IMR-90 (cell line): ENCODE measurements at regions not wholly inside any gene's neighbourhood (a gene's known extent, or its start where the extent isn't known, plus 50 kb on each side); places are given as distances from the start of the nearest gene placed in this dataset.

ENCODE experiments used
- ATAC-seq: fragments of 200-7000 bp; cut with Tn5 transposase; 2 replicates; pipeline ENCODE4 v1.9.1; 2020; ENCODE audit warnings: low read depth, mild to moderate bottlenecking, moderate library complexity
- BruUV-seq: library from RNA; stranded (reverse); fragments of 400-500 nt; replicated peaks from 2 replicates; lab custom pipeline; 2021; lab: Mats Ljungman, UMichigan
- CTCF ChIA-PET: fragments of 300-600 bp; formaldehyde crosslinking; extraction: SDS; loops from one replicate; lab custom pipeline; 2021; ENCODE audit warnings: antibody characterized with exemption; lab: Yijun Ruan, JAX
- POLR2A ChIA-PET: fragments of 300-600 bp; sonication (Branson Sonifier 250); formaldehyde crosslinking; loops from one replicate; lab custom pipeline; 2022; ENCODE audit warnings: antibody characterized with exemption; ENCODE audit not compliant: unreplicated experiment; lab: Charles Lee
- DNase-seq: peaks from one replicate; pipeline ENCODE4 v3.0.0; 2013
- H2AFZ ChIP-seq: replicated peaks from 2 replicates; pipeline ENCODE3; 2013; ENCODE audit warnings: low read length, mild to moderate bottlenecking; ENCODE audit not compliant: poor library complexity
- H2AK5ac ChIP-seq: 2 replicates; pipeline ENCODE4 v1.6.1; 2013; ENCODE audit warnings: low read depth, low read length, inconsistent platforms
- H2AK9ac ChIP-seq: replicated peaks from 2 replicates; pipeline ENCODE3; 2013; ENCODE audit warnings: mild to moderate bottlenecking, low read depth, low read length, moderate library complexity; ENCODE audit not compliant: poor library complexity
- H2BK120ac ChIP-seq: 2 replicates; pipeline ENCODE4 v1.6.1; 2013; ENCODE audit warnings: low read depth, low read length, inconsistent platforms
- H2BK15ac ChIP-seq: 3 replicates; pipeline ENCODE4 v1.6.1; 2013; ENCODE audit warnings: low read depth, low read length, inconsistent platforms
- H2BK20ac ChIP-seq: 2 replicates; pipeline ENCODE4 v1.6.1; 2013; ENCODE audit warnings: low read depth, mild to moderate bottlenecking, inconsistent platforms, low read length, moderate library complexity
- H2BK5ac ChIP-seq: 2 replicates; pipeline ENCODE4 v1.6.1; 2013; ENCODE audit warnings: mild to moderate bottlenecking, low read depth, low read length, inconsistent platforms; ENCODE audit not compliant: poor library complexity, severe bottlenecking
- H3K14ac ChIP-seq: replicated peaks from 2 replicates; pipeline ENCODE4 v1.6.1; 2013; ENCODE audit warnings: low read depth, low read length, inconsistent platforms
- H3K18ac ChIP-seq: 2 replicates; pipeline ENCODE4 v1.6.1; 2013; ENCODE audit warnings: low read depth, low read length, control low read depth
- H3K23ac ChIP-seq: 2 replicates; pipeline ENCODE4 v1.6.1; 2013; ENCODE audit warnings: low read depth, low read length, inconsistent platforms
- H3K27ac ChIP-seq: 2 replicates; pipeline ENCODE4 v1.5.1; 2013; ENCODE audit warnings: mild to moderate bottlenecking, control low read depth, low read length; ENCODE audit not compliant: insufficient read depth
- H3K27me3 ChIP-seq: 2 replicates; pipeline ENCODE4 v1.6.1; 2013; ENCODE audit warnings: low read length; ENCODE audit not compliant: control insufficient read depth, insufficient read depth
- H3K36me3 ChIP-seq: 2 replicates; pipeline ENCODE4 v1.6.1; 2013; ENCODE audit warnings: low read length, mixed read lengths; ENCODE audit not compliant: control insufficient read depth, insufficient read depth
- H3K4ac ChIP-seq: 2 replicates; pipeline ENCODE4 v1.6.1; 2013; ENCODE audit warnings: low read depth, low read length, inconsistent platforms
- H3K4me1 ChIP-seq: 2 replicates; pipeline ENCODE4 v1.6.1; 2013; ENCODE audit warnings: low read length, mixed read lengths; ENCODE audit not compliant: control insufficient read depth, insufficient read depth
- H3K4me2 ChIP-seq: 2 replicates; pipeline ENCODE4 v1.6.1; 2013; ENCODE audit warnings: low read depth, mild to moderate bottlenecking, control low read depth, low read length, moderate library complexity
- H3K4me3 ChIP-seq: 2 replicates; pipeline ENCODE4 v1.5.1; 2013; ENCODE audit warnings: low read depth, mild to moderate bottlenecking, control low read depth, low read length, moderate library complexity; ENCODE audit not compliant: insufficient read depth
- H3K56ac ChIP-seq: 2 replicates; pipeline ENCODE4 v1.6.1; 2013; ENCODE audit warnings: low read length, inconsistent platforms; ENCODE audit not compliant: insufficient read depth; ENCODE audit errors: extremely low read depth
- H3K79me1 ChIP-seq, 2 experiments: 2 replicates each; pipeline ENCODE4 v1.6.1; 2013; ENCODE audit warnings: low read length in 2 of 2, inconsistent platforms in 1 of 2, low read depth in 1 of 2
- H3K9ac ChIP-seq: 2 replicates; pipeline ENCODE4 v1.6.1; 2013; ENCODE audit warnings: low read depth, low read length, control low read depth
- H3K9me1 ChIP-seq: 2 replicates; pipeline ENCODE4 v1.6.1; 2013; ENCODE audit warnings: low read length, inconsistent platforms; ENCODE audit not compliant: insufficient read depth
- H3K9me3 ChIP-seq: 2 replicates; pipeline ENCODE4 v1.6.1; 2013; ENCODE audit warnings: low read length; ENCODE audit not compliant: control insufficient read depth, insufficient read depth
- H4K20me1 ChIP-seq: 2 replicates; pipeline ENCODE4 v1.6.1; 2013; ENCODE audit warnings: low read length, inconsistent platforms; ENCODE audit not compliant: insufficient read depth
- H4K5ac ChIP-seq: 2 replicates; pipeline ENCODE4 v1.6.1; 2013; ENCODE audit warnings: mild to moderate bottlenecking, low read depth, low read length, control low read depth
- H4K8ac ChIP-seq, 2 experiments: 2 replicates each; pipeline ENCODE4 v1.6.1; 2013; ENCODE audit warnings: low read depth in 2 of 2, low read length in 2 of 2, control low read depth in 1 of 2, inconsistent platforms in 1 of 2
- H4K91ac ChIP-seq: 2 replicates; pipeline ENCODE4 v1.6.1; 2013; ENCODE audit warnings: low read depth, low read length, inconsistent platforms; ENCODE audit not compliant: insufficient read depth
- BHLHE40 ChIP-seq: fragments of 150-350 bp; IDR thresholded peaks from 2 replicates; pipeline ENCODE4 v1.6.1; 2016; ENCODE audit warnings: mild to moderate bottlenecking, low read depth, low read length
- CEBPB ChIP-seq: IDR thresholded peaks from 2 replicates; pipeline ENCODE4 v1.6.1; 2012; ENCODE audit warnings: low read depth, low read length, improper control_type of control experiment
- CHD1 ChIP-seq: IDR thresholded peaks from 2 replicates; pipeline ENCODE4 v1.6.1; 2012; ENCODE audit warnings: low read depth, low read length, improper control_type of control experiment
- MAFK ChIP-seq: IDR thresholded peaks from 2 replicates; pipeline ENCODE4 v1.6.1; 2012; ENCODE audit warnings: low read depth, low read length, improper control_type of control experiment
- MAZ ChIP-seq: IDR thresholded peaks from 2 replicates; pipeline ENCODE4 v1.6.1; 2012; ENCODE audit warnings: low read depth, mild to moderate bottlenecking, low read length, improper control_type of control experiment, moderate library complexity, borderline replicate concordance
- MXI1 ChIP-seq: IDR thresholded peaks from 2 replicates; pipeline ENCODE4 v1.6.1; 2012; ENCODE audit warnings: low read depth, mild to moderate bottlenecking, low read length, moderate library complexity, borderline replicate concordance
- POLR2A ChIP-seq: IDR thresholded peaks from 2 replicates; pipeline ENCODE4 v1.6.1; 2012; ENCODE audit warnings: mild to moderate bottlenecking, low read depth, low read length
- RAD21 ChIP-seq: IDR thresholded peaks from 2 replicates; pipeline ENCODE4 v1.6.1; 2012; ENCODE audit warnings: low read length, improper control_type of control experiment
- RCOR1 ChIP-seq: IDR thresholded peaks from 2 replicates; pipeline ENCODE4 v1.6.1; 2012; ENCODE audit warnings: mild to moderate bottlenecking, low read length, improper control_type of control experiment; ENCODE audit not compliant: insufficient replicate concordance
- RFX5 ChIP-seq: IDR thresholded peaks from 2 replicates; pipeline ENCODE4 v1.8.0; 2012; ENCODE audit warnings: low read depth, mild to moderate bottlenecking, low read length, moderate library complexity
- SMC3 ChIP-seq: fragments of 150-350 bp; IDR thresholded peaks from 2 replicates; pipeline ENCODE4 v1.6.1; 2016; ENCODE audit warnings: low read depth, mild to moderate bottlenecking, antibody characterized with exemption, low read length, moderate library complexity
- USF2 ChIP-seq: fragments of 150-350 bp; IDR thresholded peaks from 2 replicates; pipeline ENCODE4 v1.6.1; 2017; ENCODE audit warnings: mild to moderate bottlenecking, antibody characterized with exemption, low read length, low read depth
- WGBS, 2 experiments: methylation state at CpG; one replicate each; pipeline versions ENCODE4 v1.1.5 to v1.1.7; 2013; ENCODE audit warnings: missing lambda C conversion rate in 2 of 2; ENCODE audit not compliant: insufficient read length in 1 of 2; ENCODE audit errors: extremely low coverage in 2 of 2; 5-methylcytosine and 5-hydroxymethylcytosine counted together
- dilution Hi-C: fragments of 300-500 bp; cut with HindIII; formaldehyde crosslinking; loops from one replicate; pipeline ENCODE4 v1.14.3; 2018; ENCODE audit warnings: low sequenced_read_pairs; ENCODE audit not compliant: unreplicated experiment
- in situ Hi-C: fragments of 300-500 bp; cut with MboI; formaldehyde crosslinking; loops from 3 replicates; pipeline ENCODE4 v1.14.3; 2019; ENCODE audit warnings: low sequenced_read_pairs, inconsistent platforms, mixed read lengths
- intact Hi-C: fragments of 100-400 bp; cut with micrococcal nuclease; formaldehyde crosslinking; loops from 2 replicates; pipeline ENCODE4 v1.10.0; 2022

GRCh38 chr2:123136419-123136818 lies 888.7 kb upstream of the CNTNAP5 start:
- Histone ChIP-seq H4K8ac (no peak overlapping the region), H3K14ac (no peak overlapping the region), H4K91ac (no peak overlapping the region), H4K5ac (no peak overlapping the region), H3K4me3 (no peak overlapping the region), H3K4me1 (no peaks in the 10 kb centered on the region), H3K56ac (no peak overlapping the region), H2BK15ac (no peak overlapping the region), H2AK5ac (no peak overlapping the region), H3K18ac (no peak overlapping the region), H3K27me3 (no peaks in the 10 kb centered on the region), H3K23ac (no peak overlapping the region), H3K79me1 (no peaks in the 10 kb centered on the region), H3K9ac (no peak overlapping the region), H3K4ac (no peak overlapping the region), H2AFZ (no peak overlapping the region), H2BK5ac (no peak overlapping the region), H3K36me3 (no peaks in the 10 kb centered on the region), H3K9me1 (no peaks in the 10 kb centered on the region), H2BK20ac (no peak overlapping the region), H2BK120ac (no peak overlapping the region), H3K27ac (no peak overlapping the region), H2AK9ac (no peak overlapping the region), H3K4me2 (no peak overlapping the region), H4K20me1 (no peaks in the 10 kb centered on the region), H3K9me3 (peaks cover 3% of the 10 kb centered on the region)
- TF ChIP-seq MAFK (no peak), RCOR1 (no peak), CEBPB (no peak), RFX5 (no peak), SMC3 (no peak), POLR2A (no peak), USF2 (no peak), RAD21 (no peak), CHD1 (no peak), BHLHE40 (no peak), MXI1 (no peak), MAZ (no peak)
- DNase-seq (no peak), ATAC-seq (no peak)
- in situ Hi-C loops = no loop called here
- POLR2A ChIA-PET = no interaction called here
- WGBS, 2 experiments = no CpG with 5 or more reads among the region's 4 CpGs
- no TSS peak for BruUV-seq
- intact Hi-C loops = no loop called here
- dilution Hi-C loops = no loop called here
- CTCF ChIA-PET = no interaction called here
